PC-9 (cell line): ENCODE measurements at regions not wholly inside any gene's neighbourhood (a gene's known extent, or its start where the extent isn't known, plus 50 kb on each side); places are given as distances from the start of the nearest gene placed in this dataset.
A peak's percentile ranks its signal among the peaks of the same experiment; 100 is the strongest.

Experiments used
- BruUV-seq: library from RNA; stranded (reverse); fragments of 400-500 nt; replicated peaks from 2 replicates; lab custom pipeline; 2021; lab: Mats Ljungman, UMichigan
- CTCF ChIA-PET: fragments of 300-600 bp; sonication (Branson Sonifier 250); formaldehyde crosslinking; loops from one replicate; lab custom pipeline; 2022; ENCODE audit warnings: antibody characterized with exemption; lab: Charles Lee
- POLR2A ChIA-PET: fragments of 300-600 bp; sonication (Branson Sonifier 250); formaldehyde crosslinking; loops from one replicate; lab custom pipeline; 2022; ENCODE audit warnings: antibody characterized with exemption; ENCODE audit not compliant: unreplicated experiment; lab: Charles Lee
- DNase-seq, 2 experiments: peaks; one replicate each; pipeline versions ENCODE4 v3.0.0 to v3.0.0-alpha.2; 2015 to 2022; ENCODE audit warnings: mixed read lengths in 1 of 2
- H2AFZ ChIP-seq: fragments of 200-600 bp; sonication (generic); 2 replicates; pipeline ENCODE4 v1.8.1; 2017; ENCODE audit warnings: antibody characterized with exemption
- H3F3A ChIP-seq: fragments of 200-600 bp; sonication (generic); 2 replicates; pipeline ENCODE4 v1.8.1; 2017; ENCODE audit warnings: antibody characterized with exemption, mild to moderate bottlenecking, low read depth; ENCODE audit not compliant: insufficient read depth
- H3K27ac ChIP-seq: fragments of 200-600 bp; sonication (generic); 2 replicates; pipeline ENCODE4 v1.6.1; 2016; ENCODE audit warnings: mixed run types
- H3K27me3 ChIP-seq: fragments of 200-600 bp; sonication (generic); 2 replicates; pipeline ENCODE4 v1.6.1; 2016; ENCODE audit warnings: low read depth, mixed run types; ENCODE audit not compliant: insufficient read depth
- H3K36me3 ChIP-seq: fragments of 200-600 bp; sonication (generic); 2 replicates; pipeline ENCODE4 v1.6.1; 2016; ENCODE audit warnings: low read depth, mixed run types
- H3K4me1 ChIP-seq: fragments of 200-600 bp; sonication (generic); replicated peaks from 2 replicates; pipeline ENCODE4 v1.6.1; 2016; ENCODE audit warnings: mixed run types; ENCODE audit not compliant: insufficient read depth
- H3K4me2 ChIP-seq: fragments of 200-600 bp; sonication (generic); 2 replicates; pipeline ENCODE4 v1.6.1; 2017; ENCODE audit warnings: mixed run types
- H3K4me3 ChIP-seq: fragments of 200-600 bp; sonication (generic); 2 replicates; pipeline ENCODE4 v1.6.1; 2016; ENCODE audit warnings: mixed run types
- H3K79me2 ChIP-seq: fragments of 200-600 bp; sonication (generic); 2 replicates; pipeline ENCODE4 v1.6.1; 2017; ENCODE audit warnings: low read depth, mixed run types
- H3K9me2 ChIP-seq: fragments of 200-600 bp; sonication (generic); 2 replicates; pipeline ENCODE4 v1.8.1; 2017; ENCODE audit warnings: mild to moderate bottlenecking; ENCODE audit not compliant: insufficient read depth
- H3K9me3 ChIP-seq: fragments of 200-600 bp; sonication (generic); 2 replicates; pipeline ENCODE4 v1.8.1; 2016; ENCODE audit warnings: low read depth; ENCODE audit not compliant: insufficient read depth
- H4K20me1 ChIP-seq: fragments of 200-600 bp; sonication (generic); 2 replicates; pipeline ENCODE4 v1.8.1; 2017; ENCODE audit not compliant: insufficient read depth
- EZH2 ChIP-seq: fragments of 200-600 bp; sonication (generic); IDR thresholded peaks from 2 replicates; pipeline ENCODE4 v1.8.0; 2017; ENCODE audit warnings: antibody characterized with exemption, low read depth
- intact Hi-C: fragments of 100-400 bp; cut with micrococcal nuclease; formaldehyde crosslinking; loops from one replicate; pipeline ENCODE4 v1.10.0; 2022; ENCODE audit not compliant: unreplicated experiment
- TF ChIP-seq, protein P1 (sequence below): fragments of 200-600 bp; sonication (generic); conservative IDR thresholded peaks from 2 replicates; pipeline ENCODE4 v1.6.1; 2017; ENCODE audit warnings: mixed run types, antibody characterized with exemption, mild to moderate bottlenecking, moderate library complexity

DNA sequence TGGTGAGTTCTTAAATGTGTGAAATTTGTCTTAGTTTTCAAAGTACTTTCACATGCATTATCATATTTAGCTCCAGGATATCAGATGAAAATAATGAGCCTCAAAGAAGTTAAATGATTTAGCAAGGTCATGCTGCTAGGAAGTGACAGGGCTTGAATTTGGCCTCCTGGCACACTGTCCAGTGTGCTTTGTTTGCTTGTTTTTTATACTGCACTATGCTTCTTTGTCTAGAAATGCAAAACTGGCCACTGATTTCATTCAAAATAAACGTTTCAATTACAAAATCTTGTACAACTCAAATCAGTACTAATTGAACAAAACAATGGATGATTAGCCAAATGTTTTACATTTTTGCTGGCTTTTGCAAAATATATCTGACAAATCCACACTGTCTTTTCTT, 583.3 kb upstream of the CBLB start:
- DNase-seq, result no peak
- POLR2A ChIA-PET, result interaction anchor here (0.6 kb wide), 1 partner anchor 11 kb away, joined by 6 read pairs; no protein-coding TSS in a partner anchor
- H3K79me2 ChIP-seq, result no peaks in the 10 kb centered on the region
- no peaks in the 10 kb centered on the region for H3K9me2 ChIP-seq
- peaks cover 2% of the 10 kb centered on the region; the same call in 1 of the 2 replicates for H3K4me1 ChIP-seq
- CTCF ChIA-PET, result no interaction called here
- no peaks in the 10 kb centered on the region for H4K20me1 ChIP-seq
- intact Hi-C loops, result no loop called here
- no peak overlapping the region for H3K27ac ChIP-seq
- BruUV-seq, result no TSS peak
- H3K4me3 ChIP-seq, result no peak overlapping the region
- H3K9me3 ChIP-seq, result 0 out of 2 replicates have a peak, but pooled peaks cover 3% of the 10 kb centered on the region
- TF ChIP-seq, protein P1, sequence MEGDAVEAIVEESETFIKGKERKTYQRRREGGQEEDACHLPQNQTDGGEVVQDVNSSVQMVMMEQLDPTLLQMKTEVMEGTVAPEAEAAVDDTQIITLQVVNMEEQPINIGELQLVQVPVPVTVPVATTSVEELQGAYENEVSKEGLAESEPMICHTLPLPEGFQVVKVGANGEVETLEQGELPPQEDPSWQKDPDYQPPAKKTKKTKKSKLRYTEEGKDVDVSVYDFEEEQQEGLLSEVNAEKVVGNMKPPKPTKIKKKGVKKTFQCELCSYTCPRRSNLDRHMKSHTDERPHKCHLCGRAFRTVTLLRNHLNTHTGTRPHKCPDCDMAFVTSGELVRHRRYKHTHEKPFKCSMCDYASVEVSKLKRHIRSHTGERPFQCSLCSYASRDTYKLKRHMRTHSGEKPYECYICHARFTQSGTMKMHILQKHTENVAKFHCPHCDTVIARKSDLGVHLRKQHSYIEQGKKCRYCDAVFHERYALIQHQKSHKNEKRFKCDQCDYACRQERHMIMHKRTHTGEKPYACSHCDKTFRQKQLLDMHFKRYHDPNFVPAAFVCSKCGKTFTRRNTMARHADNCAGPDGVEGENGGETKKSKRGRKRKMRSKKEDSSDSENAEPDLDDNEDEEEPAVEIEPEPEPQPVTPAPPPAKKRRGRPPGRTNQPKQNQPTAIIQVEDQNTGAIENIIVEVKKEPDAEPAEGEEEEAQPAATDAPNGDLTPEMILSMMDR, result no peak
- TF ChIP-seq EZH2, result no peak
- H2AFZ ChIP-seq, result peak overlapping the region; percentile 50; the same call in 1 of the 2 replicates
- H3K4me2 ChIP-seq, result no peak overlapping the region
- H3K27me3 ChIP-seq, result no peaks in the 10 kb centered on the region
- H3F3A ChIP-seq, result no peaks in the 10 kb centered on the region
- no peaks in the 10 kb centered on the region for H3K36me3 ChIP-seq

DNA sequence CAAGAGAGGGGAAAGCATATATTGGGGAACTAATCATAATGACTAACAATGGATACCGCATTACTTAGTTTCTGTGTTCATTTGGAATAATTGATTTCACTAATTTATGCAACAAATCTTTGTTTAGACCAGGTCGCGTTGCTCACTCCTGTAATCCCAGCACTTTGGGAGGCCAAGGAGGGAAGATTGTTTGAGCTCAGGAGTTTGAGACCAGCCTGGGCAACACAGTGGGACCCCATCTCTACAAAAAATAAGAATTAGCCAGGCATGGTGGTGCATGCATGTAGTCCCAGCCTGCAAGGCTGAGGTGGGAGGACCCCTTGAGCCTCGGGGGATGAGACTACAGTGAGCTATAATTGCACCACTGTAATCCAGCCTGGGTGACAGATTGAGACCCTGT, 585.7 kb upstream of the CBLB start:
- no peaks in the 10 kb centered on the region for H3K27me3 ChIP-seq
- H2AFZ ChIP-seq, result no peak overlapping the region
- H4K20me1 ChIP-seq, result no peaks in the 10 kb centered on the region
- no peak for DNase-seq
- no peaks in the 10 kb centered on the region for H3K9me3 ChIP-seq
- ChIA-PET POLR2A (no interaction called here), CTCF (interaction anchor here (0.6 kb wide), 1 partner anchor 41 kb away, joined by 3 read pairs; no protein-coding TSS in a partner anchor)
- H3K9me2 ChIP-seq, result no peaks in the 10 kb centered on the region
- TF ChIP-seq, protein P1, result no peak
- TF ChIP-seq EZH2, result no peak
- no peaks in the 10 kb centered on the region for H3F3A ChIP-seq
- H3K4me3 ChIP-seq, result no peak overlapping the region
- peaks cover 7% of the 10 kb centered on the region; the same call in 1 of the 2 replicates for H3K4me1 ChIP-seq
- BruUV-seq, result no TSS peak
- no peak overlapping the region for H3K4me2 ChIP-seq
- intact Hi-C loops, result no loop called here
- no peaks in the 10 kb centered on the region for H3K79me2 ChIP-seq
- H3K36me3 ChIP-seq, result no peaks in the 10 kb centered on the region
- no peak overlapping the region for H3K27ac ChIP-seq

- Histone ChIP-seq H3K9me2 (no peaks in the 10 kb centered on the region), H3K36me3 (no peaks in the 10 kb centered on the region), H4K20me1 (no peaks in the 10 kb centered on the region), H3K4me2 (no peak overlapping the region), H3K27me3 (no peaks in the 10 kb centered on the region), H3K79me2 (no peaks in the 10 kb centered on the region), H3K27ac (no peak overlapping the region), H3K9me3 (no peaks in the 10 kb centered on the region), H2AFZ (no peak overlapping the region; the same call in 1 of the 2 replicates), H3F3A (no peaks in the 10 kb centered on the region), H3K4me3 (no peak overlapping the region), H3K4me1 (peaks cover 7% of the 10 kb centered on the region; the same call in 1 of the 2 replicates)
- peak; percentile 44 to 67 for DNase-seq
- BruUV-seq, result no TSS peak
- intact Hi-C loops, result no loop called here
- CTCF ChIA-PET, result no interaction called here
- TF ChIP-seq, protein P1, result no peak
- TF ChIP-seq EZH2, result no peak
- POLR2A ChIA-PET, result interaction anchor here (0.6 kb wide), 2 partner anchors 231 to 1874 kb away, joined by 3 to 4 read pairs; no protein-coding TSS in a partner anchor
Measured at GRCh38 chr3:106457281-106458180, 588.7 kb upstream of the CBLB start.
